ENCODE measurements at regions not wholly inside any gene's neighbourhood (a gene's known extent, or its start where the extent isn't known, plus 50 kb on each side); places are given as distances from the start of the nearest gene placed in this dataset.

DNA sequence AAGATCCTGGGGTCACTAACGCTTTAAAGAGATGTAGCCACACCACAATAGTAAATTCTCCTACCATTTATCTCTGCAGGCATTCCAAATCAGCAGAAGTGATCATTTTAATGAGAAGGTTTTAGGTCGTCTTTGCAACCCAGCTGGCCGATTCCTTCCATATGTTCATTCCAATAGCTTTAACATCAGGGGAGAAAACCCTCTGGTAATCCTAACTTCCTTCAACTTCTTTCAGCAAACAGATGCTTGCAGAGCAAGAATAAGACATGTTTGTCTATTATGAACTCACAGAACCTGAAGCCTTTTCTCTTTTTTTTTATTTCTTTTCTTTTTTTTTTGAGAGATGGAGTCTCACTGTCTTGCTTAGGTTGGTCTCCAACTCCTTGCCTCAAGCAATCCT, 498.6 kb upstream of the SLITRK1 start:
- FAIRE-seq (peak; percentile 71), DNase-seq (ENCODE audit: insufficient read length, low spot score) (no peak)
- TF ChIP-seq CTCF (IDR thresholded peaks at IDR 0.05; ENCODE audit: insufficient read depth, missing control alignments), result no peak

DNA sequence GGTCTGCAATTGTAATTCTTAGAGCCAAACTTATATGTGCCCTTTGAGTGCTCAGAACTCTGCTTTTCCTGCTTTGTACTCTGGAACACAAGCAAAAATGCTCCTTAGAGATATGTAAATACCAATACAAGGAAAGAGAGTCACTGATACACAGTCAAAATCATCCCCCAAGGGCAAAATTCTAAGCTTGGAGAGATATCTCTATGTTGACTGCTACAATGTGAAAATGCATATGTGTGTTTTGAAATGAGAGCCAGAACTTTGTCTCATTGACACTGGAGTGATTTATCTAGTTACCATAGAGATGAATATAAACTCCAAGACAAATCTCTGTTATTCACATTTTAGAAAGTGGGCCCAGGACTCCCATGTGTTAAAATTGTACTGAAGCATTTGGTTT, 494.8 kb upstream of the SLITRK1 start:
- no peak for FAIRE-seq
- no peak for DNase-seq (ENCODE audit: insufficient read length, low spot score)
- TF ChIP-seq CTCF (IDR thresholded peaks at IDR 0.05; ENCODE audit: insufficient read depth, missing control alignments), result no peak

GRCh38 chr13:84366506-84366905, 484.2 kb upstream of the SLITRK1 start:
- no peak for FAIRE-seq
- DNase-seq (ENCODE audit: insufficient read length, low spot score), result no peak
- no peak for TF ChIP-seq CTCF (IDR thresholded peaks at IDR 0.05; ENCODE audit: insufficient read depth, missing control alignments)

GRCh38 chr13:84362777-84363176, 480.5 kb upstream of the SLITRK1 start:
- DNase-seq (ENCODE audit: insufficient read length, low spot score) (no peak), FAIRE-seq (no peak)
- TF ChIP-seq CTCF (IDR thresholded peaks at IDR 0.05; ENCODE audit: insufficient read depth, missing control alignments), result no peak

- no peak for FAIRE-seq
These were observed 478.5 kb upstream of the SLITRK1 start for GRCh38 chr13:84360822-84361221.

GRCh38 chr13:84358601-84359000, 476.3 kb upstream of the SLITRK1 start:
- no peak for FAIRE-seq
- TF ChIP-seq CTCF (IDR thresholded peaks at IDR 0.05; ENCODE audit: insufficient read depth, missing control alignments), result no peak
- no peak for DNase-seq (ENCODE audit: insufficient read length, low spot score)

More at GRCh38 chr13:84360822-84361221, 478.5 kb upstream of the SLITRK1 start:
- no peak for DNase-seq (ENCODE audit: insufficient read length, low spot score)
- no peak for TF ChIP-seq CTCF (IDR thresholded peaks at IDR 0.05; ENCODE audit: insufficient read depth, missing control alignments)

- TF ChIP-seq CTCF (IDR thresholded peaks at IDR 0.05; ENCODE audit: insufficient read depth, missing control alignments), result no peak
- no peak for FAIRE-seq
These were observed 470.7 kb upstream of the SLITRK1 start for GRCh38 chr13:84352946-84353345.

More at GRCh38 chr13:84352946-84353345, 470.7 kb upstream of the SLITRK1 start:
- no peak for DNase-seq (ENCODE audit: insufficient read length, low spot score)
